HG03558 (cell line): ENCODE measurements at regions not wholly inside any gene's neighbourhood (a gene's known extent, or its start where the extent isn't known, plus 50 kb on each side); places are given as distances from the start of the nearest gene placed in this dataset.
"Not testable (repeated sequence)": the region's sequence is repeated elsewhere in the genome, so short reads cannot be mapped to it uniquely, and the experiment has no call there.

ENCODE experiments used
- ATAC-seq: cut with Tn5 transposase; IDR thresholded peaks from one replicate; pipeline ENCODE4 v1.9.1; 2021; ENCODE audit warnings: moderate number of reproducible peaks; ENCODE audit not compliant: unreplicated experiment; ENCODE audit errors: extremely low read depth

DNA sequence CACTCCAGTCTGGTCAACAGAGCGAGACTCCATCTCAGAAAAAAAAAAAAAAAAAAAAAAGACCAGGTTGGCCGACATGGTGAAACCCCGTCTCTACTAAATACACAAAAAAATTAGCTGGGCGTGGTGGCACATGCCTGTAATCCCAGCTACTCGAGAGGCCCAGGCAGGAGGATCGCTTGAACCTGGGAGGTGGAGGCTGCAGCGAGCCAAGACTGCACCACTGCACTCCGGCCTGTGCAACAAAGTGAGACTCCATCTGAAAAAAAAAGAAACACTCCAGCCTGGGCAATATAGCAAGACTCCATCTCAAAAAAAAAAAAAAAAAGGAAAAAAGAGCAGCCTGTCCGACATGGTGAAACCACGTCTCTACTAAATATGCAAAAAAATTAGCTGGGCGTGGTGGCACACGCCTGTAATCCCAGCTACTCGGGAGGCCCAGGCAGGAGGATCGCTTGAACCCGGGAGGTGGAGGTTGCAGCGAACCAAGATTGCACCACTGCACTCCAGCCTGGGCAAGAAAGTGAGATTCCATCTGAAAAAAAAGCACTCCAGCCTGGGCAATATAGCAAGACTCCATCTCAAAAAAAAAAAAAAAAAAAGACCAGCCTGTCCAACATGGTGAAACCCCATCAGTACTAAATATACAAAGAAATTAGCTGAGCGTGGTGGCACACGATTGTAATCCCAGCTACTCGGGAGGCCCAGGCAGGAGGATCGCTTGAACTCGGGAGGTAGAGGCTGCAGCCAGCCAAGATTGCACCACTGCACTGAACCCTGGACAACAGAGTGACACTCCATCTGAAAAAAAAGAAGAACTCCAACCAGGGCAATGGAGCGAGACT is 343.3 kb upstream of the PLGLB2 start:
- not testable (repeated sequence) for ATAC-seq

DNA sequence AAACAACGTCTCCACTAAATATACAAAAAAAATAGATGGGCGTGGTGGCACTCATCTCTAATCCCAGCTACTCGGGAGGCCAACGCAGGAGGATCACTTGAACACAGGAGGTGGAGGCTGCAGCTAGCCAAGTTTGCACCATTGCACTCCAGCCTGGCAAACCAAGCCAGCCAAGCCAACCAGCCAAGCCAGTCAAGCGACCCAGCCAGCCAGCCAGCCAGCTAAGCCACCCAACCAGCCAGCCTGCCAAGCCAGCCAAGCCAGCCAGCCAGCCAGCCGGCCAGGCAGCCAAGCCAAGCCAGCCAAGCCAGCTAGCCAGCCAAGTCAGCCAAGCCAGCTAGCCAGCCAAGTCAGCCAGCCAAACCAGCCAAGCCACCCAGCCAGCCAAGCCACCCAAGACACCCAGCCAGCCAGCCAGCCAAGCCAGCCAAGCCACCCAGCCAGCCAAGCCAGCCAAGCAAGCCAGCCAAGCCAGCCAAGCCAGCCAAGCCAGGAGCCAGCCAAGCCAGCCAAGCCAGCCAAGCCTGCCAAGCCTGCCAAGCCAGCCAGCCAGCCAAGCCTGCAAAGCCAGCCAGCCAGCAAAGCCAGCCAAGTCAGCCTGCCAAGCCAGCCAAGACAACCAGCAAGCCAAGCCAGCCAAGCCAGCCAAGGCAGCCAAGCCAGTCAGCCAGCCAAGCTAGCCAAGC is 342.2 kb upstream of the PLGLB2 start:
- ATAC-seq, result not testable (repeated sequence)

DNA sequence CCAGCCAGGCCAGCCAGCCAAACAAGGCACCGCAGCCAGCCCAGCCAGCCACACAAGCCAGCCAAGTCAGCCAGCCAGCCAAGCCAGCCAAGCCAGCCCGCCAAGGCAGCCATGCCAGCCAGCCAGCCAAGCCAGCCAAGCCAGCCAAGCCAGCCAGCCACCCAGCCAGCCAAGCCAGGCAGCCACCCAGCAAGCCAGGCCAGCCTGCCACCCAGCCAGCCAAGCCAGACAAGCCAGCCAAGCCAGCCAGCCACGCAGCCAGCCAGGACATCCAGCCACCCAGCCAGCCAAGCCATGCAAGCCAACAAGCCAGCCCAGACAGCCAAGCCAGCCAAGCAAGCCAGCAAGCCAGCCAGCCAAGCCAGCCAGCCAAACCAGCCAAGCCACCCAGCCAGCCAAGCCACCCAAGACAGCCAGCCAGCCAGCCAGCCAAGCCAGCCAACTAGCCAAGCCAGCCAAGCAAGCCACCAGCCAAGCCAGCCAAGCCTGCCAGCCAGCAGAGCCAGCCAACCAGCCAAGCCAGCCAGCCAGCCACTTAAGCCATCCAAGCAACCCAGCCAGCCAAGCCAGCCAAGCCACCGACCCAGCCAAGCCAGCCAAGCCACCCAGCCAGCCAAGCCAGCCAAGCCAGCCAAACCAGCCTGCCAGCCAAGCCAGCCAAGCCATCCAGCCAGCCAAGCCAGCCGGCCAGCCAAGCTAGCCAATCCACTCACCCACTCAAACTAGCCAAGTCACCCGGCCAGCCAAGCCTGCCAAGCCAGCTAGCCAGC is 341.3 kb upstream of the PLGLB2 start:
- ATAC-seq, result not testable (repeated sequence)

DNA sequence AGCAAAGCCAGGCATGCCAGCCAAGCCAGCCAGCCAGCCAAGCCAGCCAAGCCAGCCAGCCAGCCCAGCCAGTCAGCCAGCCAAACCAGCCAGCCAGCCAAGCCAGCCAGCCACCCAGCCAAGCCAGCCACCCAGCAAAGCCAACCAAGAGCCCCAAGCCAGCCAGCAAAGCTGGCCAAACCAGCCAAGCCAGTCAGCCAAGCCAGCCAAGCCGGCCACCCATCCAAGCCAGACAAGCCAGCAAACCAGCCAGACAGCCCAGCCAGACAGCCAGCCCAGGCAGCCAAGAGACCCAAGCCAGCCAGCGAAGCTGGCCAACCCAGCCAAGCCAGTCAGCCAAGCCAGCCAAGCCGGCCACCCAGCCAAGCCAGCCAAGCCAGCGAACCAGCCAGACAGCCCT is 338.3 kb upstream of the PLGLB2 start:
- not testable (repeated sequence) for ATAC-seq

DNA sequence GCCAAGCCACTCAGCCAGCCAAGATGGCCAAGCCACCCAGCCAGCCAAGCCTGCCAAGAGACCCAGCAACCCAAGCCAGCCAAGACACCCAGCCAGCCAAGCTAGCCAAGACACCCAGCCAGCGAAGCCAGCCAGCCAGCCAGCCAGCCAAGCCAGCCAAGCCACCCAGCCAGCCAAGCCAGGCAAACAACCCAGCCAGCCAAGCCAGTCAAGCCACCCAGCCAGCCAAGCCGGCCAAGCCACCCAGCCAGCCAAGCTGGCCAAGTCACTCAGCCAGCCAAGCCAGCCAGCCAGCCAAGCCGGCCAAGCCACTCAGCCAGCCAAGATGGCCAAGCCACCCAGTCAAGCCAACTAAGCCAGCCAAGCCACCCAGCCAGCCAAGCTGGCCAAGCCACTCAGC is 337.5 kb upstream of the PLGLB2 start:
- ATAC-seq, result not testable (repeated sequence)

DNA sequence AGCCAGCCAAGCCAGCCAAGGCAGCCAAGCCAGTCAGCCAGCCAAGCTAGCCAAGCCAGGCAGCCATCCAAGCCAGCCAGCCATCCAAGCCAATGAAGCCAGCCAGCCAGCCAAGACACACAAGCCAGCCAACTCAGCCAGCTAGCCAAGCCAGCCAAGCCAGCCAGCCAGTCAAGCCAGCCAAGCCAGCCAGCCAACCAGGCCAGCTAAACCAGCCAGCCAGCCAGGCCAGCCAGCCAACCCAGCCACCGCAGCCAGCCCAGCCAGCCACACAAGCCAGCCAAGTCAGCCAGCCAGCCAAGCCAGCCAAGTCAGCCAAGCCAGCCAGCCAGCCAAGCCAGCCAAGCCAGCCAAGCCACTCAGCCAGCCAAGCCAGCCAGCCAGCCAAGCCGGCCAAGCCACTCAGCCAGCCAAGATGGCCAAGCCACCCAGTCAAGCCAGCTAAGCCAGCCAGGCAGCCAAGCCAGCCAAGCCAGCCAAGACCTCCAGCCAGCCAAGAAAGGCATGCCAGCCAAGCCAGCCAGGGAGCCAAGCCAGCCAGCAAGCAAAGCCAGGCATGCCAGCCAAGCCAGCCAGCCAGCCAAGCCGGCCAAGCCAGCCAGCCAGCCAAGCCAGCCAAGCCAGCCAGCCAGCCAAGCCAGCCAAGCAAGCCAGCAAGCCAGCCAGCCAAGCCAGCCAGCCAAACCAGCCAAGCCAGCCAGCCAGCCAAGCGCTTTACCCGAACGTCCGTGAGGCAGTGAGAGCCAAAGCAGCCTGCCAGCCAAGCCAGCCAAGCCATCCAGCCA is 335.7 kb upstream of the PLGLB2 start:
- ATAC-seq, result not testable (repeated sequence)

DNA sequence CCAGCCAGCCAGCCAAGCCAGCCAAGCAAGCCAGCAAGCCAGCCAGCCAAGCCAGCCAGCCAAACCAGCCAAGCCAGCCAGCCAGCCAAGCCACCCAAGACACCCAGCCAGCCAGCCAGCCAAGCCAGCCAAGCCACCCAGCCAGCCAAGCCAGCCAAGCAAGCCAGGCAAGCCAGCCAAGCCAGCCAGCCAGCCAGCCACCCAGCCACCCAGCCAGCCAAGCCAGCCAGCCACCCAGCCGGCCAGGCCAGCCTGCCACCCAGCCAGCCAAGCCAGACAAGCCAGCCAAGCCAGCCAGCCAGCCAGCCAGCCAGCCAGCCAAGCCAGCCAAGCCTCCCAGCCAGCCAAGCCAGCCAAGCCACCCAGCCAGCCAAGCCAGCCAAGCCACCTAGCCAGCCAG is 333.6 kb upstream of the PLGLB2 start:
- not testable (repeated sequence) for ATAC-seq

DNA sequence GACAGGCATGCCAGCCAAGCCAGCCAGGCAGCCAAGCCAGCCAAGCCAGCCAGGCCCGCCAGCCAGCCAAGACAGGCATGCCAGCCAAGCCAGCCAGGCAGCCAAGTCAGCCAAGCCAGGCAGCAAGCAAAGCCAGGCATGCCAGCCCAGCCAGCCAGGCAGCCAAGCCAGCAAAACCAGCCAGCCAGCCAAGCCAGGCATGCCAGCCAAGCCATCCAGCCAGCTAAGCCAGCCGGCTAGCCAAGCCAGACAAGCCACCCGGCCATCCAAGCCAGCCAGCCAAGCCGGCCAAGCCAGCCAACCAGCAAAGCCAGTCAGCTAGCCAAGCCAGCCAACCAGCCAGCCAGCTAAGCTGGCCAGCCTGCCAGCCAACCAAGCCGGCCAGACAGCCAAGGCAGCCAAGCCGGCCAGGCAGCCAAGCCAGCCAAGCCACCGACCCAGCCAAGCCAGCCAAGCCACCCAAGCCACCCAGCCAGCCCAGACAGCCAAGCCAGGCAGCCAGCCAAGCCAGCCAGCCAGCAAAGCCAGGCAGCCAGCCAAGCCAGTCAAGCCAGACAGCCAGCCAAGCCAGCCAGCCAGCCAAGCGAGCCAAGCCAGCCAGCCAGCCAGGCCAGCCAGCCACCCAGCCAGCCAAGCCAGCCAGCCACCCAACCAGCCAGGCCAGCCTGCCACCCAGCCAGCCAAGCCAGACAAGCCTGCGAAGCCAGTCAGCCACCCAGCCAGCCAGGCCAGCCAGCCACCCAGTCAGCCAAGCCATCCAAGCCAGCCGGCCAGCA is 332.9 kb upstream of the PLGLB2 start:
- not testable (repeated sequence) for ATAC-seq

DNA sequence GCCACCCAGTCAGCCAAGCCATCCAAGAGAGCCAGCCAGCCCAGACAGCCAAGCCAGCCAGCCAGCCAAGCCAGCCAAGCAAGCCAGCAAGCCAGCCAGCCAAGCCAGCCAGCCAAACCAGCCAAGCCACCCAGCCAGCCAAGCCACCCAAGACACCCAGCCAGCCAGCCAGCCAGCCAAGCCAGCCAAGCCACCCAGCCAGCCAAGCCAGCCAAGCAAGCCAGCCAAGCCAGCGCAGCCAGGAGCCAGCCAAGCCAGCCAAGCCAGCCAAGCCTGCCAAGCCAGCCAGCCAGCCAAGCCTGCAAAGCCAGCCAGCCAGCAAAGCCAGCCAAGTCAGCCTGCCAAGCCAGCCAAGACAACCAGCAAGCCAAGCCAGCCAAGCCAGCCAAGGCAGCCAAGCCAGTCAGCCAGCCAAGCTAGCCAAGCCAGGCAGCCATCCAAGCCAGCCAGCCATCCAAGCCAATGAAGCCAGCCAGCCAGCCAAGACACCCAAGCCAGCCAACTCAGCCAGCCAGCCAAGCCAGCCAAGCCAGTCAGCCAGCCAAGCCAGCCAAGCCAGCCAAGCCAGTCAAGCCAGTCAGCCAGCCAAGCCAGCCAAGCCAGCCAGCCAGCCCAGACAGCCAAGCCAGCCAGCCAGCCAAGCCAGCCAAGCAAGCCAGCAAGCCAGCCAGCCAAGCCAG is 332.2 kb upstream of the PLGLB2 start:
- not testable (repeated sequence) for ATAC-seq

DNA sequence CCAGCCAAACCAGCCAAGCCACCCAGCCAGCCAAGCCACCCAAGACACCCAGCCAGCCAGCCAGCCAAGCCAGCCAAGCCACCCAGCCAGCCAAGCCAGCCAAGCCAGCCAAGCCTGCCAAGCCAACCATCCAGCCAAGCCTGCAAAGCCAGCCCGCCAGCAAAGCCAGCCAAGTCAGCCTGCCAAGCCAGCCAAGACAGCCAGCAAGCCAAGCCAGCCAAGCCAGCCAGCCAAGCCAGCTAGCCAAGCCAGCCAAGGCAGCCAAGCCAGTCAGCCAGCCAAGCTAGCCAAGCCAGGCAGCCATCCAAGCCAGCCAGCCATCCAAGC is 331.7 kb upstream of the PLGLB2 start:
- not testable (repeated sequence) for ATAC-seq

DNA sequence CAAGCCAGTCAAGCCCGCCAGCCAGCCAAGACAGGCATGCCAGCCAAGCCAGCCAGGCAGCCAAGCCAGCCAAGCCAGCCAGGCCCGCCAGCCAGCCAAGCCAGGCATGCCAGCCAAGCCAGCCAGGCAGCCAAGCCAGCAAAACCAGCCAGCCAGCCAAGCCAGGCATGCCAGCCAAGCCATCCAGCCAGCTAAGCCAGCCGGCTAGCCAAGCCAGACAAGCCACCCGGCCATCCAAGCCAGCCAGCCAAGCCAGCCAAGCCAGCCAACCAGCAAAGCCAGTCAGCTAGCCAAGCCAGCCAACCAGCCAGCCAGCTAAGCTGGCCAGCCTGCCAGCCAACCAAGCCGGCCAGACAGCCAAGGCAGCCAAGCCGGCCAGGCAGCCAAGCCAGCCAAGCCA is 330.7 kb upstream of the PLGLB2 start:
- not testable (repeated sequence) for ATAC-seq

DNA sequence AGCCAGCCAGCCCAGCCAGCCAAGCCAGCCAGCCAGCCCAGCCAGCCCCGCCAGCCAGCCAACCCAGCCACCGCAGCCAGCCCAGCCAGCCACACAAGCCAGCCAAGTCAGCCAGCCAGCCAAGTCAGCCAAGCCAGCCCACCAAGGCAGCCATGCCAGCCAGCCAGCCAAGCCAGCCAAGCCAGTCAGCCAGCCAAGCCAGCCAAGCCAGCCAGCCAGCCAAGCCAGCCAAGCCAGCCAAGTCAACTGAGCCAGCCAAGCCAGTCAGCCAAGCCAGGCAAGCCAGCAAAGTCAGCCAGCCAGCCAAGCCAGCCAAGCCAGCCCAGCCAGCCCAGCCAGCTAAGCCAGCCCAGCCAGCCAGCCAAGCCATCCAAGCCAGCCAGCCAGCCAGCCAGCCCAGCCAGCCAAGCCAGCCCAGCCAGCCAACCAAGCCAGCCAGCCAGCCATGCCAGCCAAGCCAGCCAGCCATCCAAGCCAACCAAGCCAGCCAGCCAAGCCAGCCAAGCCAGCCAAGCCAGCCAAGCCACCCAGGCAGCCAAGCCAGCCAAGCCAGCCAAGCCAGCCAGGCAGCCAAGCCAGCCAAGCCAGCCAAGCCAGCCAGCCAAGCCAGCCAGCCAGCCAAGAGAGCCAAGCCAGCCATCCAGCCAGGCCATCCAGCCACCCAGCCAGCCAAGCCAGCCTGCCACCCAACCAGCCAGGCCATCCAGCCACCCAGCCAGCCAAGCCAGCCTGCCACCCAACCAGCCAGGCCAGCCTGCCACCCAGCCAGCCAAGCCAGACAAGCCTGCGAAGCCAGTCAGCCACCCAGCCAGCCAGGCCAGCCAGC is 329.9 kb upstream of the PLGLB2 start:
- ATAC-seq, result not testable (repeated sequence)

DNA sequence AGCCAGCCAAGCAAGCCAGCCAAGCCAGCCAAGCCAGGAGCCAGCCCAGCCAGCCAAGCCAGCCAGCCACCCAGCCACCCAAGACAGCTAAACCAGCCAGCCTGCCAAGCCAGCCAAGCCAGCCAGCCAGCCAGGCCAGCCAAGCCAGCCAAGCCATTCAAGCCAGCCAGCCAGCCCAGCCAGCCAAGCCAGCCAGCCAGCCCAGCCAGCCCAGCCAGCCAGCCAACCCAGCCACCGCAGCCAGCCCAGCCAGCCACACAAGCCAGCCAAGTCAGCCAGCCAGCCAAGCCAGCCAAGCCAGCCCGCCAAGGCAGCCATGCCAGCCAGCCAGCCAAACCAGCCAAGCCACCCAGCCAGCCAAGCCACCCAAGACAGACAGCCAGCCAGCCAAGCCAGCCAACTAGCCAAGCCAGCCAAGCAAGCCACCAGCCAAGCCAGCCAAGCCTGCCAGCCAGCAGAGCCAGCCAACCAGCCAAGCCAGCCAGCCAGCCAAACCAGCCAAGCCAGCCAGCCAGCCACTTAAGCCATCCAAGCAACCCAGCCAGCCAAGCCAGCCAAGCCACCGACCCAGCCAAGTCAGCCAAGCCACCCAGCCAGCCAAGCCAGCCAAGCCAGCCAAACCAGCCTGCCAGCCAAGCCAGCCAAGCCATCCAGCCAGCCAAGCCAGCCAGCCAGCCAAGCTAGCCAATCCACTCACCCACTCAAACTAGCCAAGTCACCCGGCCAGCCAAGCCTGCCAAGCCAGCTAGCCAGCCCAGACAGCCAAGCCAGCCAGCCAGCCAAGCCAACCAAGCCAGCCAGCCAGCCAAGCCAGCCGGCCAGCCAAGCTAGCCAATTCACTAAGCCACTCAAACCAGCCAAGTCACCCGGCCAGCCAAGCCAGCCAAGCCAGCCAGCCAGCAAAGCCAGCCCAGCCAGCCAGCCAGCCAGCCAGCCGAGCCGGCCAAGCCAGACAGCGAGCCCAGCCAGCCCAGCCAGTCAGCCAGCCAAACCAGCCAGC is 328.8 kb upstream of the PLGLB2 start:
- not testable (repeated sequence) for ATAC-seq

DNA sequence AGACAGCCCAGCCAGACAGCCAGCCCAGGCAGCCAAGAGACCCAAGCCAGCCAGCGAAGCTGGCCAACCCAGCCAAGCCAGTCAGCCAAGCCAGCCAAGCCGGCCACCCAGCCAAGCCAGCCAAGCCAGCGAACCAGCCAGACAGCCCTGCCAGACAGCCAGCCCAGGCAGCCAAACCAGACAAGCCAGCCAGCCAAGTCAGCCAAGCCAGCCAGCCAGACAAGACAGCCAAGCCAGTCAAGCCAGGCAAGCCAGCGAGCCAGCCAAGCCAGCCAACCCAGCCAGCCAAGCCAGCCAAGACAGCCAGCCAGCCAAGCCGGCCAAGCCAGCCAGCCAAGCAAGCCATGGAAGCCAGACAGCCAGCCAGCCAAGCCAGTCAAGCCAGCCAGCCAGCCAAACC is 327.9 kb upstream of the PLGLB2 start:
- ATAC-seq, result not testable (repeated sequence)

DNA sequence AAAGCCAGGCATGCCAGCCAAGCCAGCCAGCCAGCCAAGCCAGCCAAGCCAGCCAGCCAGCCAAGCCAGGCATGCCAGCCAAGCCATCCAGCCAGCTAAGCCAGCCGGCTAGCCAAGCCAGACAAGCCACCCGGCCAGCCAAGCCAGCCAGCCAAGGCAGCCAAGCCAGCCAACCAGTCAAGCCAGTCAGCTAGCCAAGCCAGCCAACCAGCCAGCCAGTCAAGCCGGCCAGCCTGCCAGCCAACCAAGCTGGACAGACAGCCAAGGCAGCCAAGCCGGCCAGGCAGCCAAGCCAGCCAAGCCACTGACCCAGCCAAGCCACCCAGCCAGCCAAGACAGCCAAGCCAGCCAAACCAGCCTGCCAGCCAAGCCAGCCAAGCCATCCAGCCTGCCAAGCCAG is 326.9 kb upstream of the PLGLB2 start:
- ATAC-seq, result not testable (repeated sequence)

DNA sequence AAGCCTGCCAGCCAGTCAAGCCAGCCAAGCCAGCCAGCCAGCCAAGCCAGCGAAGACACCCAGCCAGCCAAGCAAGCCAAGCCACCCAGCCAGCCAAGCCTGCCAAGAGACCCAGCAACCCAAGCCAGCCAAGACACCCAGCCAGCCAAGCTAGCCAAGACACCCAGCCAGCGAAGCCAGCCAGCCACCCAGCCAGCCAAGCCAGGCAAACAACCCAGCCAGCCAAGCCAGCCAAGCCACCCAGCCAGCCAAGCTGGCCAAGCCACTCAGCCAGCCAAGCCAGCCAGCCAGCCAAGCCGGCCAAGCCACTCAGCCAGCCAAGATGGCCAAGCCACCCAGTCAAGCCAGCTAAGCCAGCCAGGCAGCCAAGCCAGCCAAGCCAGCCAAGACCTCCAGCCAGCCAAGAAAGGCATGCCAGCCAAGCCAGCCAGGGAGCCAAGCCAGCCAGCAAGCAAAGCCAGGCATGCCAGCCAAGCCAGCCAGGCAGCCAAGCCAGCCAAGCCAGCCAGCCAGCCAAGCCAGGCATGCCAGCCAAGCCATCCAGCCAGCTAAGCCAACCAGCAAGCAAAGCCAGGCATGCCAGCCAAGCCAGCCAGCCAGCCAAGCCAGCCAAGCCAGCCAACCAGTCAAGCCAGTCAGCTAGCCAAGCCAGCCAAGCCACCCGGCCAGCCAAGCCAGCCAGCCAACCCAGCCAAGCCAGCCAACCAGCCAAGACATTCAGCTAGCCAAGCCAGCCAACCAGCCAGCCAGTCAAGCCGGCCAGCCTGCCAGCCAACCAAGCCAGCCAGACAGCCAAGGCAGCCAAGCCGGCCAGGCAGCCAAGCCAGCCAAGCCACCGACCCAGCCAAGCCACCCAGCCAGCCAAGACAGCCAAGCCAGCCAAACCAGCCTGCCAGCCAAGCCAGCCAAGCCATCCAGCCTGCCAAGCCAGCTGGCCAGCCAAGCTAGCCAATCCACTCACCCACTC is 323.8 kb upstream of the PLGLB2 start:
- ATAC-seq, result not testable (repeated sequence)
